Neural cell (in vitro differentiated cells): ENCODE measurements at regions not wholly inside any gene's neighbourhood (a gene's known extent, or its start where the extent isn't known, plus 50 kb on each side); places are given as distances from the start of the nearest gene placed in this dataset.

ENCODE experiments used
- H2AFZ ChIP-seq: fragments of 200-600, 300-800 bp; sonication (generic), shearing (Covaris generic); 2 replicates; pipeline ENCODE4 v1.6.0; 2014; ENCODE audit warnings: low read depth, mild to moderate bottlenecking, antibody characterized with exemption, low read length, moderate library complexity
- H3F3A ChIP-seq: fragments of 200-600 bp; shearing (Covaris generic); 2 replicates; pipeline ENCODE4 v1.6.1; 2016; ENCODE audit warnings: mild to moderate bottlenecking, moderate library complexity, mixed read lengths, antibody characterized with exemption, low read length; ENCODE audit not compliant: insufficient read depth, poor library complexity, severe bottlenecking
- H3K27ac ChIP-seq: fragments of 200-600, 300-800 bp; sonication (generic), shearing (Covaris generic); 2 replicates; pipeline ENCODE4 v1.5.1; 2014; ENCODE audit warnings: mild to moderate bottlenecking, low read length, moderate library complexity
- H3K27me3 ChIP-seq: fragments of 300-800, 200-600 bp; sonication (generic), shearing (Covaris generic); 2 replicates; pipeline ENCODE4 v1.6.0; 2014; ENCODE audit warnings: mild to moderate bottlenecking, low read depth, low read length, moderate library complexity; ENCODE audit not compliant: insufficient read depth
- H3K36me3 ChIP-seq: fragments of 300-800, 200-600 bp; sonication (generic), shearing (Covaris generic); 2 replicates; pipeline ENCODE4 v1.5.1; 2014; ENCODE audit warnings: mild to moderate bottlenecking, antibody characterized with exemption, low read length, moderate library complexity; ENCODE audit not compliant: insufficient read depth
- H3K4me2 ChIP-seq: fragments of 300-800, 200-600 bp; sonication (generic), shearing (Covaris generic); 2 replicates; pipeline ENCODE4 v1.6.0; 2014; ENCODE audit warnings: mild to moderate bottlenecking, low read length
- H3K4me3 ChIP-seq: fragments of 300-800, 200-600 bp; sonication (generic), shearing (Covaris generic); 2 replicates; pipeline ENCODE4 v1.5.1; 2014; ENCODE audit warnings: mild to moderate bottlenecking, low read length, moderate library complexity
- H3K79me2 ChIP-seq: fragments of 200-600 bp; shearing (Covaris generic); replicated peaks from 2 replicates; pipeline ENCODE4 v1.6.0; 2014; ENCODE audit warnings: mild to moderate bottlenecking, low read length, moderate library complexity; ENCODE audit not compliant: insufficient read depth
- H3K9ac ChIP-seq: fragments of 300-800, 200-600 bp; sonication (generic), shearing (Covaris generic); 2 replicates; pipeline ENCODE4 v1.6.1; 2016; ENCODE audit warnings: mild to moderate bottlenecking, low read length, mixed read lengths
- H3K9me2 ChIP-seq: fragments of 200-600 bp; shearing (Covaris generic); 2 replicates; pipeline ENCODE4 v1.6.1; 2016; ENCODE audit warnings: mild to moderate bottlenecking, low read length, mixed read lengths; ENCODE audit not compliant: insufficient read depth
- H3K9me3 ChIP-seq: fragments of 200-600, 300-800 bp; sonication (generic), shearing (Covaris generic); 2 replicates; pipeline ENCODE4 v1.6.1; 2016; ENCODE audit warnings: mild to moderate bottlenecking, mixed run types, low read length, moderate library complexity, mixed read lengths
- H4K20me1 ChIP-seq: fragments of 200-600 bp; shearing (Covaris generic); 2 replicates; pipeline ENCODE4 v1.6.1; 2016; ENCODE audit warnings: mild to moderate bottlenecking, mixed run types; ENCODE audit not compliant: insufficient read depth
- EP300 ChIP-seq: fragments of 450-650 bp; conservative IDR thresholded peaks from 2 replicates; pipeline ENCODE4 v1.6.1; 2014; ENCODE audit warnings: antibody characterized with exemption, mild to moderate bottlenecking, moderate library complexity; ENCODE audit not compliant: poor library complexity, severe bottlenecking
- EZH2 ChIP-seq: fragments of 200-600, 300-800 bp; shearing (Covaris generic), sonication (generic); IDR thresholded peaks from 2 replicates; pipeline ENCODE4 v1.6.1; 2014; ENCODE audit warnings: antibody characterized with exemption, low read length, borderline replicate concordance, mild to moderate bottlenecking; ENCODE audit not compliant: insufficient read depth, poor library complexity, severe bottlenecking
- MXI1 ChIP-seq: fragments of 450-650 bp; conservative IDR thresholded peaks from 2 replicates; pipeline ENCODE4 v1.6.1; 2014; ENCODE audit warnings: antibody characterized with exemption, mild to moderate bottlenecking; ENCODE audit not compliant: poor library complexity, severe bottlenecking
- POLR2AphosphoS5 ChIP-seq: IDR thresholded peaks from 2 replicates; pipeline ENCODE4 v1.6.1; 2012
- RAD21 ChIP-seq: fragments of 450-650 bp; conservative IDR thresholded peaks from 2 replicates; pipeline ENCODE4 v1.6.1; 2014; ENCODE audit warnings: antibody characterized with exemption, mild to moderate bottlenecking, moderate library complexity
- SMC3 ChIP-seq: fragments of 450-650 bp; conservative IDR thresholded peaks from 2 replicates; pipeline ENCODE4 v1.6.1; 2014; ENCODE audit warnings: antibody characterized with exemption, mild to moderate bottlenecking, moderate library complexity; ENCODE audit not compliant: poor library complexity
- TAF1 ChIP-seq: IDR thresholded peaks from 2 replicates; pipeline ENCODE4 v1.6.1; 2012; ENCODE audit warnings: low read depth
- TF ChIP-seq, protein P1 (sequence below): IDR thresholded peaks from 2 replicates; pipeline ENCODE4 v1.6.1; 2012; ENCODE audit warnings: borderline replicate concordance
- TF ChIP-seq, protein P2 (sequence below): fragments of 450-650 bp; IDR thresholded peaks from 2 replicates; pipeline ENCODE4 v1.5.1; 2014; ENCODE audit warnings: antibody characterized with exemption, mild to moderate bottlenecking, moderate library complexity; ENCODE audit not compliant: poor library complexity, severe bottlenecking

DNA sequence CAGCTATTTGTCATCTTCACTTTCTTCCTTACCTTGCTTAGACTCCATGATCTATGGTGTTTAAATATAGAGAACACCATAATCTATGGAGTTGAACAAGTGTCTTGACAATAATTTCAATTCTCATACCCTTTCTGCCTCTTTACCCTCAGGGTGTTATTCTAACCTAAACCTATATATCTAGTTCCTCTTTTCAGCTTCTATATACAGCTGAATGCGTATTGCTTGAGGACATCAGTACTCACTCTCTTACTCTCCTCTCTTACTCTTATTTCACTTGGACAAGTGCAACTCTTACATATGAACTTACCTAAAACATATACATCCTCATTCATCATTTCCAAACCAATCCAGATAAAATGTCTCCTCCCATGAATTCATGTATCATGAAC is 187.1 kb downstream of the RAP2B start:
- Histone ChIP-seq H3K9ac (no peak overlapping the region), H3K4me2 (no peak overlapping the region), H3K36me3 (no peaks in the 10 kb centered on the region), H3K4me3 (no peak overlapping the region), H3K79me2 (no peaks in the 10 kb centered on the region), H3F3A (no peaks in the 10 kb centered on the region), H4K20me1 (no peaks in the 10 kb centered on the region), H2AFZ (no peak overlapping the region), H3K27ac (no peak overlapping the region), H3K9me3 (no peaks in the 10 kb centered on the region), H3K9me2 (no peaks in the 10 kb centered on the region), H3K27me3 (no peaks in the 10 kb centered on the region)
- TF ChIP-seq, protein P1, sequence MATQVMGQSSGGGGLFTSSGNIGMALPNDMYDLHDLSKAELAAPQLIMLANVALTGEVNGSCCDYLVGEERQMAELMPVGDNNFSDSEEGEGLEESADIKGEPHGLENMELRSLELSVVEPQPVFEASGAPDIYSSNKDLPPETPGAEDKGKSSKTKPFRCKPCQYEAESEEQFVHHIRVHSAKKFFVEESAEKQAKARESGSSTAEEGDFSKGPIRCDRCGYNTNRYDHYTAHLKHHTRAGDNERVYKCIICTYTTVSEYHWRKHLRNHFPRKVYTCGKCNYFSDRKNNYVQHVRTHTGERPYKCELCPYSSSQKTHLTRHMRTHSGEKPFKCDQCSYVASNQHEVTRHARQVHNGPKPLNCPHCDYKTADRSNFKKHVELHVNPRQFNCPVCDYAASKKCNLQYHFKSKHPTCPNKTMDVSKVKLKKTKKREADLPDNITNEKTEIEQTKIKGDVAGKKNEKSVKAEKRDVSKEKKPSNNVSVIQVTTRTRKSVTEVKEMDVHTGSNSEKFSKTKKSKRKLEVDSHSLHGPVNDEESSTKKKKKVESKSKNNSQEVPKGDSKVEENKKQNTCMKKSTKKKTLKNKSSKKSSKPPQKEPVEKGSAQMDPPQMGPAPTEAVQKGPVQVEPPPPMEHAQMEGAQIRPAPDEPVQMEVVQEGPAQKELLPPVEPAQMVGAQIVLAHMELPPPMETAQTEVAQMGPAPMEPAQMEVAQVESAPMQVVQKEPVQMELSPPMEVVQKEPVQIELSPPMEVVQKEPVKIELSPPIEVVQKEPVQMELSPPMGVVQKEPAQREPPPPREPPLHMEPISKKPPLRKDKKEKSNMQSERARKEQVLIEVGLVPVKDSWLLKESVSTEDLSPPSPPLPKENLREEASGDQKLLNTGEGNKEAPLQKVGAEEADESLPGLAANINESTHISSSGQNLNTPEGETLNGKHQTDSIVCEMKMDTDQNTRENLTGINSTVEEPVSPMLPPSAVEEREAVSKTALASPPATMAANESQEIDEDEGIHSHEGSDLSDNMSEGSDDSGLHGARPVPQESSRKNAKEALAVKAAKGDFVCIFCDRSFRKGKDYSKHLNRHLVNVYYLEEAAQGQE = no peak
- TF ChIP-seq RAD21 (no peak), MXI1 (no peak), EP300 (no peak), SMC3 (no peak), EZH2 (no peak), POLR2AphosphoS5 (no peak), TAF1 (no peak)
- TF ChIP-seq, protein P2, sequence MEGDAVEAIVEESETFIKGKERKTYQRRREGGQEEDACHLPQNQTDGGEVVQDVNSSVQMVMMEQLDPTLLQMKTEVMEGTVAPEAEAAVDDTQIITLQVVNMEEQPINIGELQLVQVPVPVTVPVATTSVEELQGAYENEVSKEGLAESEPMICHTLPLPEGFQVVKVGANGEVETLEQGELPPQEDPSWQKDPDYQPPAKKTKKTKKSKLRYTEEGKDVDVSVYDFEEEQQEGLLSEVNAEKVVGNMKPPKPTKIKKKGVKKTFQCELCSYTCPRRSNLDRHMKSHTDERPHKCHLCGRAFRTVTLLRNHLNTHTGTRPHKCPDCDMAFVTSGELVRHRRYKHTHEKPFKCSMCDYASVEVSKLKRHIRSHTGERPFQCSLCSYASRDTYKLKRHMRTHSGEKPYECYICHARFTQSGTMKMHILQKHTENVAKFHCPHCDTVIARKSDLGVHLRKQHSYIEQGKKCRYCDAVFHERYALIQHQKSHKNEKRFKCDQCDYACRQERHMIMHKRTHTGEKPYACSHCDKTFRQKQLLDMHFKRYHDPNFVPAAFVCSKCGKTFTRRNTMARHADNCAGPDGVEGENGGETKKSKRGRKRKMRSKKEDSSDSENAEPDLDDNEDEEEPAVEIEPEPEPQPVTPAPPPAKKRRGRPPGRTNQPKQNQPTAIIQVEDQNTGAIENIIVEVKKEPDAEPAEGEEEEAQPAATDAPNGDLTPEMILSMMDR = no peak

- no peak overlapping the region for H3K9ac ChIP-seq
- no peaks in the 10 kb centered on the region for H3K9me2 ChIP-seq
- H3K9me3 ChIP-seq = no peaks in the 10 kb centered on the region
- H3K4me2 ChIP-seq = no peak overlapping the region
- no peaks in the 10 kb centered on the region for H3F3A ChIP-seq
- no peaks in the 10 kb centered on the region for H3K36me3 ChIP-seq
- H3K4me3 ChIP-seq = no peak overlapping the region
- H4K20me1 ChIP-seq = no peaks in the 10 kb centered on the region
- no peak overlapping the region for H2AFZ ChIP-seq
- H3K27me3 ChIP-seq = no peaks in the 10 kb centered on the region
- no peak overlapping the region for H3K27ac ChIP-seq
- no peak for TF ChIP-seq POLR2AphosphoS5
- no peak for TF ChIP-seq EZH2
- TF ChIP-seq MXI1 = no peak
- TF ChIP-seq, protein P2 = no peak
- TF ChIP-seq, protein P1 = no peak
- no peak for TF ChIP-seq SMC3
- TF ChIP-seq RAD21 = no peak
- TF ChIP-seq TAF1 = no peak
- TF ChIP-seq EP300 = no peak
- no peaks in the 10 kb centered on the region for H3K79me2 ChIP-seq
These were observed 188.4 kb downstream of the RAP2B start for GRCh38 chr3:153350420-153350819.
